NOMO-1 treated with DMSO at 0.1 percent for 48 hours (cell line): ENCODE measurements at regions not wholly inside any gene's neighbourhood (a gene's known extent, or its start where the extent isn't known, plus 50 kb on each side); places are given as distances from the start of the nearest gene placed in this dataset.
"Not testable (repeated sequence)": the region's sequence is repeated elsewhere in the genome, so short reads cannot be mapped to it uniquely, and the experiment has no call there.

Experiments
- DNase-seq: peaks from one replicate; lab custom pipeline; 2025; ENCODE audit not compliant: unreplicated experiment; lab: John Stamatoyannopoulos, UW

DNA sequence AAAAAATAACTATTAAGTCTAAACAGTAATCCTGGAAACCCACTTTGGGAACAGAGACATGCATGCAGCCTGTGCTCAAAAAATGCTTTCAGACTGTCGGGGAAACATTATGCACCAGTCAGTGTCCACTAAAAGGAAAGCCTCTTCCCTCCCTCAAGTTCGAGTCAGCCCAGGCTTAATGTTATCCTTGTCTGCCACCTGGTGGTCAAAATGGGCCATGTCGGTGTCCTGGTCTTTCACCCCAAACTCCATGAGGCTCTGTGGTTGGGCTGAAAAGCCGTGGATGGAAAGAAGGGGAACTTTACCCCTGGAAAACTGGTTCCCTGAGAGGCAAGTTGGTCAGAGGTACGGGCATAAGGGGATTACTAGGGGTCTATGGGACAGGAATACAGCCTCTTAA lies 88.4 kb upstream of the ZNF492 start:
- DNase-seq: peak; percentile 5

DNA sequence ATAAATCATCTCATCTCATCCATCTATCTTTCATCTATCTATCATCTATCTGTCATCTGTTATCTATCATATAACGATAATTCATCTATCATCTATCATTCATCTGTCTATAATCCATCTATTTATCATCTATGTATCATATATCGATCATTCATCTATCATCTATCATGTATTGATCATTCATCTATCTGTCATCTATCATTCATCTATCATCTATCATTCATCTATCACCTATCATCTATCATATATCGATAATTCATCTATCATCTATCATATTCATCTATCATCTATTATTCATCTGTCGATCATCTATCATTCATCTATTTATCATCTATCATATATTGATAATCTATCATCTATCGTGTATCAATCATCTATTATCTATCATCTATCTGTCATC lies 100.4 kb upstream of the ZNF492 start:
- no peak for DNase-seq

DNA sequence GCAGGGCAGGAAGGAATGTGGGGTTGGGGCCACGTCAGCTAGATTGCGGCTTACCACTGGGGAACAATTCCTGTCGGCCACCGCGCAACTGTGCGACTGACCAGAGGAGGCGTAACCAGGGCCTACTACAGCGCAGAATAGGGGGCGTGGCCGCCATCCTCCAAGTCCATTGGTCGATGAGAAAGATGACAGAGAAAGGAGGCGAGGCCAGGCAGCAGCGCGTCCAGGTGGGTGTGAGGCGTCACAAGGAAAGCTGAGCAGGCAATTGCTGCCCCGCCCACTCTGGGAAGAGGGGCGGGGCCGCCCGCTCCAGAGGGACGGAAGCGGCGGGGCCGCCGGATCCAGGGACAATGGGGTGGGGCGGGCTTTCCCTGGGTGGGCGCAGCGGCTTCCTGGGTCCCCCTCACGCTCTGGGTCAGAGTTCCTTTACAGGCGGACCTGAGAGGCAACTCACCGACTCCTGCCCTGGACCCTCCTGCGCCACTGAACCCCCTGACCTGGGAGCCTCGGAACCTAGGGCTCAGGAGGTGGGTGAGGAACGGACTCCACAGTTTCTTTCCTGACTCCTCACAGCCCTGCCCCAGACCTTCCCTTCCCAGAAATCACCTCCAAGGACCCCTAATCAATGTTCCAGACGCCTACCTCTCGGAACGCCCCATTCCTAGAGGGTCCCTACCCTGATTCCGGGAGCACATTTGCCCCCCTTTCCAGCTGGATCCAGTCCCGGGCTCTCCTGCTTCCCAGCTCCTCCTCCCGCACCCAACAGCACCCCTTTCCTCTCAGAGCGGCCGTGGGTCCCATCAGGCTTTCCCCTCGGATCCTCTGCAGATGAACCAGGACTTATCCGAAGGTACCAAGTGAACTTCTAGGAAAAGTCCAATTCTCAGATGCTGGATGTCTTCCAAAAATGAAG lies 101.5 kb upstream of the ZNF492 start:
- DNase-seq: no peak

DNA sequence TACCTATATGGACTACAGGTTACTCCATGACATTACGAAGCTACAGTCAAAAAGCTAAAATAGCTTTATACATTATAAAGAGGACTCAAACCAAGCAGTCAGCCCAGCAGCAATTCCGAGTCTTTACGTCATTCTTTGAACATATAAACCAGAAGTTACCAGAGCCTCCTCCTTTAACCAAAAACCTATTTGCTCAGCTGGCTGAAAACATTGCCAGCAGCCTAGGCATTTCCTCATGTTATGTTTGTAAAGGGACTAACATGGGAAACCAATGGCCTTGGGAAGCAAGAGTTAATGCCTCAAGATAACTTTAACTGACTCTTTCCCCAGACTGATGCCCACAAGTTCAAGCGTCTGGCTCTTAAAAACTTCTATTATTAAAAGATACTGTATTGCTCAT lies 104.1 kb upstream of the ZNF492 start:
- no peak for DNase-seq

DNA sequence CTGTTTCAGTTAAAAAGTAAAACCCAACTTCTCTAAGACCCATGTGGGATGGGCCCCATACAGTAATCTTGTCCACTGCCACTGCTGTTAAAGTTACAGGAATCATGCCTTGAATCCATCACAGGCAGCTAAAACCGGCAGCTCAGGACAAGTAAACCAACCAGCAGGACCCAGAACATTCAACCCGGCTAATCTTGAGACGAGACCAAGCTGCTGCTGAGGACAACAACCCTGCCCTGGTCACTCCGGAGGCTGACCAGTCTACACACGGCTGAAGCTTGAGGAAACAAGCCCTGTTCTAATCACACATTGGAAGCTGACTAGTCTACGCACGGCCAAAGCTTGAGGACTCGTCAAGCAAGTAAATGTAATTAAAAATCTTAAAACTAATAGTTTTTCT lies 105.2 kb upstream of the ZNF492 start:
- no peak for DNase-seq

DNA sequence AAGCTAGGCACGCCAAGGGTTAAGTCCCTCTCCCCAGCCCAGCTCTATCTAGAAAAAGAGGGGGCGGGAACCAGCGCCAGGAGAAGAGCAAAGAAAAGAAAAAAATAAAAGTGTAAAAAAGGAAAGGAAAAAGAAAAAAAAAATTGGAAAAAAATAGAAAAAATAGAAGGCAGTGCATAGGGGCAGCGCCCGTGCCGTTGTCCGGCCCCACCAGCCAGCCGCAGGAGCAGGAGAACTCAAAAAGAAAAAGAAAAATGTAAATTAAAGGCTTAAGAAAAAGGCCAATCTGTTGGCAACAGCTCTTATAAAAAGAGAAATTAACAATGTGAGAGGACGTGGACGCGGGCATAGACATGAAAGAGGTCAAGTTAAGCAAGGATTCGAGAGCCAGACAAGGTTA lies 105.4 kb upstream of the ZNF98 start:
- DNase-seq: no peak

DNA sequence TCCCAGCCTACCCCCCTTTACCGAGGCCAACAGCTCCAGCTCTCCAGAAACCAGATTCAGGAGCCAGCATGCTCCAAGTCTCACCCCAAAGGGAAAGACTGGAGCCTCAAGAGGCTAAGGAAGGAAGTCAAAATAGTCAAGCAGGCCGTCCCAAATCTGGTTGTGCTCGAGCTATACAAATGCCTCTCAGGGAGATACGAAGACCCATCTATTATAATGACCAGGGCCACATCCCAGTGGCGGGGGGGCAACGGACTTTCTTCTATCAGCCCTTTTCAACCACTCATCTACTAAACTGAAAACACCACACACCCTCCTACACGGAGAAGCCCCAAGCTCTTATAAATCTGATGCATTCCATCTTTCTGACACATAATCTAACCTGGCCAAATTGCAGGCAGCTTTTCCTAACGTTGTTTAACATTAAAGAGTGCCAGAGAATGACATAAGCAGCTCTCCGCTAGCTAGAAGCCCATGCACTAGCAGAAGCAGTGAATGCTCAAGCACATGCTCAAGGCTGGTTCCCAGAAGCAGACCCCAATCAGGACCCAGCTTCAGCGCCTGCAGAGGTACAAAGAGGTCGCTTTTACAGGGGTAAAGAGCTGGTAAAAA lies 104.6 kb upstream of the ZNF98 start:
- no peak for DNase-seq

DNA sequence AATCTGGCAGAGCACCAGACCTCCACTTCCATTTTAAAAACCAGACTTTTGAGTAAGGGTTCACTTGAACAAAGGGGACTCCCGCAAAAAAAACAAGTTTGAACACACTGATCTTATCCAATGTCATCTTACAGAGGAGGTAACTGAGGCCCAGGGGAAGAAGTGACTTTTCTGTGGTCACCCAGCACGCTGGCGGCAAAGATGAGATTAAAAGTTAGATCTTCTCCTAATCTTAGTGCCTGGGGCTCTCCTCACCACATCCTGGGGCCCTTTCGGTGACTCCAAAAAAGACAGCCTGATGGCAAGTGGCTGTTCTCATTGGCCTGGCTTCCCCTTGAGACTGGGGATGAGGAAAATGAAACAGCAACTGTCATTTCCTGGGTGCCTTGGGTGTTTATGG lies 101.8 kb upstream of the ZNF98 start:
- DNase-seq: no peak

DNA sequence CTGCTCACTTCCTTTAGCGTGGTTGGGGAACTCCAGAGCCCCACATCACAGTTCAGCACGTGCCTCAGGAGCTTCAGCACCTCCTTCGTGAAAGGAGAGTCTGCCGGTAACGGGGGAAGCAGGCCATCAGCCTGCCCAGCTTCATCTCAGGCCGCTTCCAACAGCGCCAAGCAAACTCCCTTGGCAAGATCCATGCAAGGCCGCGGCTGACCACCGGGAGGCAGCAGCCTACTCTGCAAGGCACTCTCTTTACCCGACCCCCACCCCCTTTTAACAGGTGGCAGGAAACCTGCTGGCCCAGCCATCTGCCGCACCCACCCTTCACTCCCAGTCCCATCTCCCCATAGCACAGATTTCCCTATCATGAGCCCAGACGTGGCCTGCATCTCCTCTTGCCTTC lies 97.4 kb upstream of the ZNF98 start:
- not testable (repeated sequence) for DNase-seq

DNA sequence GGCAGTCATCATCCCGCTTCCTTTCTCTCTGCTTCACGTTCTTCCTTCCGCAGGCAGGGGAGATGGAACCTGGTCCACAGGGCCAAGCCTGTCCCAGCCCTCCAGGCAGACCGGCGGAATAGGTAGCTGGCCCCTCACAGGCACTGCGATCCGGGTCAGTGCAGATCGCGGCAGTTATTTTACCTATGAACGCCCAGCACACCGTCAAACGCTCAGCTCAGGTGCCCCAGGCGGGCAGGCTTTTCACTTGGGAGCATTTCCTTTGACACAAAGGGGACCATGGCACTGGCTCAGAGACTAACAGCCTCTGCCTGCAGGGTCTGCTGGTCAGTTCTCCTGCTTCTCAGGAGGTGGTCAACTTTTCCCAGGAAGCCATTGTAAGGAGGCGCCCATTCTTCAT lies 97.0 kb upstream of the ZNF98 start:
- DNase-seq: no peak

DNA sequence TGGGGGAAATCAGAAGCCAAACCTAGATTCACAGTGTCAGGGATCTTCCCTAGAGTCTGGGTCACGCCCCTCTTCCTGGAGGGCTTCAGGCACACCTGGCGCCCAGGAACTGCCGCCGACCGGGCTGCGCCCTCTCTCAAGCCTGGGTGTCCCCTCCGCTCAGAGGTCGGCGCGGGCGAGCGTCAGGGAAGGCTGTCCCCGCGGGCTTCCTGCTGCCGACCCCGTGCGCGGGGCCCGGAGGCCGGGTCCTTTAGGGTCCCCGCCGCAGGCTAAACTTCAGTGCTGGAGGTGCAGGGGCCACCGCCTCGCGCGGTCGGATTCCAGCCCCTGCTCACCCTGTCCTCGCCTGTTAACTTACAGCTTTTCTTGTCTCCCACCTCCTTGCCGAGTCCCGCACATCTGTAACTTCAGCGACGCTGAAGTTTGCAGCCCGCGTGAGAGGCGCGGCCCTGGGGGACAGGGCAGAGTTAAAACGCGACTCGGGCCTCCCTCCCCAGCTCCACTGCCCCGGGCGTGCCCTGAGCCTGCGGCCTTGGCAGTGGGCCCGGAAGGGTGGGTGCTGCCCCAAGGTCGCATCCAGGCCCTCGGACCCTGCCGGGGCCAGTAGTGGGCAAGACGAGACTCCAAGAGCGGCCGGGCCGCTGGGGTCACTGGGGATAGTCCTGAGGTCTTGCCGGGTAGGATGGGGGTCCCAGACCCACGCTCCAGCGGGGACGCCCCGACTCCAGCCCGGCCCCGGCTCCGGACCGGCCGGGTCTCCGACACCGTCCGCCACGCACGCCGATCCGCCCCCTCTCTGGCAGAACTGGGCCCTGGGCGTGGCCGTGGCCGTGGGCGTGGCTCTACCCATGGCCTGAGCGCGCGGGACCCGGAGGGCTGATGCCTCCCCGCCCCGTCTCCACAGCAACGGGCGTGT lies 95.6 kb upstream of the ZNF98 start:
- no peak for DNase-seq

DNA sequence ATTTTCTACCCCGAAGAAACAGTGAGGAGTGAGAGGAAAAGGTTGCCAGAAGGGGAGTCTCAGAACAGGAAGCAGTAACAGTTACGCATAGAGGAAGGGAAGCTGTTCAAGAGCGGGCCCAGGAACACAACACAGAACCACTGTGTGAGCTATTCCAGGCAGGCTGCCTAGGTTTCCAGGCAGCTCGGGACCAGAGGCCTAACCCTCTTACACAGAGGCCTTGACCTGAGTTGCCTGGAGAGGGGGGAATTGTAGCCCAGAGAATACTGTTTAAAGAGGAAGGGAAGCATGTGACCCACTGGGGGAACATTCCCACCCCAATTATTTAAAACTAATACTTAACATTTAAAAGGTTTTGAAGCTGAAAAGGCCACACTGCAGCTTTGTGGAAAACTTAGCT lies 93.3 kb upstream of the ZNF98 start:
- no peak for DNase-seq

DNA sequence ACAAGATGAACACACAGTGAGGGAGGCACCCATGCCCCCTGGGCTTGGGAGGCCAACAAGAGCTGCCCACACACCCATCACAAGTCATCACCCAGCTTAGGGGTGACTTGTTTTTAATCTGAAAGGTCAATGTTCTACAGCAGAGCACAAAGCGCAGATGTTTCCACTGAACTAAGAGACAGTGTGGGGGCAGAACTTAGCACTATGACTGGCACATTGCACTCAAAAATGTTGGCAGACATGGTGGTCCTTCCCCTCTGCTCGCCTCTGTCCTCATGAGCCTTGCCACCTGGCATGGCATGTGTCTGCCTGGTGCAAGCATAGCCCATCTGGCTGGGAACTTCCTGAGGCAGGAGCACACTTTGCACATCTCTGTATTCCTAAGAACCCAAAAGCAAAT lies 81.4 kb upstream of the ZNF98 start:
- DNase-seq: no peak

DNA sequence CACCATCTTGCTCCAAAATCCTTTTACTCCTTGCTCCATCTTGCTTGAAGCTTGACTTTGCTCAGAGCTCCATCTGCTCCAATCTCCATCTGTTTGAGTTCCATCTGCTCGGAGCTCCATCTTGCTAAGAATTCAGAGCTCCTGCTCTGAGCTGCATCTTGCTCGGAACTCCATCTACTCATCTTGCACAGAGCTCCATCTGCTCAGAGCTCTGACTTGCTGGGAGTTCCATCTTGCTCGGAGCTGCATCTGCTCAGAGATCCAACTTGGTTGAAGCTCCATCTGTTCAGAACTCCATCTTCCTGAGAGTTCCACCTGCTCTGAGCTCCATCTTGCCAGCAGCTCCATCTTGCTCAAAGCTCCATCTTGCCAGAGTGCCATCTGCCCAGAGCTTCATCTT lies 80.6 kb upstream of the ZNF98 start:
- no peak for DNase-seq

DNA sequence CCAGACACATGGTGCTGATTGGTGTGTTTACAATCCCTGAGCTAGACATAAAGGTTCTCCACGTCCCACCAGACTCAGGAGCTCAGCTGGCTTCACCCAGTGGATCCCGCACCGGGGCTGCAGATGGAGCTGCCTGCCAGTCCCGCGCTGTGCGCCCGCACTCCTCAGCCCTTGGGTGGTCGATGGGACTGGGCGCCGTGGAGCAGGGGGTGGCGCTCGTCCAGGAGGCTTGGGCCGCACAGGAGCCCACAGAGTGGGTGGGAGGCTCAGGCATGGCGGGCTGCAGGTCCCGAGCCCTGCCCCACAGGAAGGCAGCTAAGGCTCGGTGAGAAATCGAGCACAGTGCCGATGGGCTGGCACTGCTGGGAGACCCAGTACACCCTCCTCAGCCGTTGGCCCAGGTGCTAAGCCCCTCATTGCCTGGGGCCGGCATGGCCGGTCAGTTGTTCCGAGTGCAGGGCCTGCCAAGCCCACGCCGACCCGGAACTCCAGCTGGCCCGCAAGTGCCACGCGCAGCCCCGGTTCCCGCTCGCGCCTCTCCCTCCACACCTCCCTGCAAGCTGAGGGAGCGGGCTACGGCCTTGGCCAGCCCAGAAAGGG lies 76.8 kb upstream of the ZNF98 start:
- not testable (repeated sequence) for DNase-seq

DNA sequence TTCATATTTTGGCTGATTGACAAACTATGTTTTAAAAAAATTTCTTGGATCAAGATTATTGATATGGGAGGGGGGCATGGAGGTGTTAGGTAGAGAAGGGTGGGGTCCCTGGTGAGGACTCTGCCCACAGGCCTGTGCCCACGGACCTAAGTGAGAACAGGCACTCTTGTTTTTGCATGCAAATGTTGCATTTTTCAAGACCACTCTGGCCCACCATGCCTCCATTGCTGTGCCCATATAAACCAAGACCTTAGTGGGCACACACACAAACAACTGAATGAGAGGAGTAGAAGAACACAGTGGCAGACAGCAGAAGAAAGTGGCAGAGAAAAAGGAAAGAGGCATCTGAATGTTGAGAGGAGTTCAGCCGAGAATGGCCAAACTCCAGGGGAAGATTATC lies 69.6 kb upstream of the ZNF98 start:
- DNase-seq: no peak

DNA sequence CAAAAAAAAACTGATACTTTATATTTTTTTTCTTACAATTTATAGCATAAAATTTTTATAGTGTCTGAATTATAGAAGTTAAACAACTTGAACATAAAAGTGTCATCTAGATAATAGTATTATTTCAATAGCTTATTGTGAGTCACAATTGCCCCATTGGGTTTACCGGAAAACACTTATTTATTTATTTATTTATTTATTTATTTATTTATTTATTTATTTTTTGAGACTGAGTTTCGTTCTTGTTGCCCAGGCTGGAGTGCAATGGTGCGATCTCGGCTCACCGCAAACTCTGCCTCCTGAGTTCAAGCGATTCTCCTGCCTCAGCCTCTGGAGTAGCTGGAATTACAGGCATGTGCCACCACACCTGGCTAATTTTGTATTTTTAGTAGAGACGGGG lies 61.4 kb upstream of the ZNF98 start:
- not testable (repeated sequence) for DNase-seq

DNA sequence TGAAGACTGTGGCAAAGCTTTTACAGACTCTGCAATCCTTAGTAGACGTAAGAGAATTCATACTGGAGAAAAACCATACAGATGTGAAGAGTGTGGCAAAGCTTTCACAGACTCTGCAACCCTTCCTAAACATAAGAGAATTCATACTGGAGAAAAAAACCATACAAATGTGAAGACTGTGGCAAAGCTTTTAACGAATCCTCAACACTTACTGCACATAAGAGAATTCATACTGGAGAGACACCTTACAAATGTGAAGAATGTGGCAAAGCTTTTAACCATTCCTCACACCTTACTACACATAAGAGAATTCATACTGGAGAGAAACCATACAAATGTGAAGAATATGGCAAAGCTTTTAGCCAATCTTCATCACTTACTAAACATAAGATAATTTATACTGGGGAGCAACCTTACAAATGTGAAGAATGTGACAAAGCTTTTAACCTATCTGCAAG lies 50.1 kb upstream of the ZNF98 start:
- DNase-seq: no peak
